ENCODE measurements at regions not wholly inside any gene's neighbourhood (a gene's known extent, or its start where the extent isn't known, plus 50 kb on each side); places are given as distances from the start of the nearest gene placed in this dataset.

GRCh38 chr16:85495259-85495658 is 117.9 kb upstream of the GSE1 start:
- TF ChIP-seq CTCF (IDR thresholded peaks at IDR 0.05) (no peak), POLR2A (IDR thresholded peaks at IDR 0.05) (no peak)

All from body of pancreas (tissue), 4 donors.